ENCODE measurements at regions not wholly inside any gene's neighbourhood (a gene's known extent, or its start where the extent isn't known, plus 50 kb on each side); places are given as distances from the start of the nearest gene placed in this dataset.

DNA sequence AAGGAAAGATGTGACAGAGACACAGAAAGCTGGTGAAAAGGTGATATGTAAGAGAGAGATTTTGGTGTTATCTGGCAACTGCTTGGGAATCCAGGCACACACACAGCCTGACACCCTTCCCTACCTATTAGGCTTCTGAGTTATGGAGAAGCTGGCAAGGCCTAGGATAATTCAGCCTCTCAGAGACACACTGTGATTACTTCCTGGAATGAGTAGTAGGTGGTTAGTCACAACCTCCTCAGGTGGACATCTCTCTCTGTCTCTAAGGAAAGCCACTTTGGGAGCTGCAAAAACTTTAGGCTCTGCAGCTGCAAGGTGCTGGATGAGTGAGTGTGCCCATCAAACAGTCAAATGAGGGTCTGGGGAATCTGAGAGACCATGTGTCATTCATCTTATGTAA, 201.9 kb downstream of the PDCD6IP start:
- POLR2A ChIA-PET, result no interaction called here

DNA sequence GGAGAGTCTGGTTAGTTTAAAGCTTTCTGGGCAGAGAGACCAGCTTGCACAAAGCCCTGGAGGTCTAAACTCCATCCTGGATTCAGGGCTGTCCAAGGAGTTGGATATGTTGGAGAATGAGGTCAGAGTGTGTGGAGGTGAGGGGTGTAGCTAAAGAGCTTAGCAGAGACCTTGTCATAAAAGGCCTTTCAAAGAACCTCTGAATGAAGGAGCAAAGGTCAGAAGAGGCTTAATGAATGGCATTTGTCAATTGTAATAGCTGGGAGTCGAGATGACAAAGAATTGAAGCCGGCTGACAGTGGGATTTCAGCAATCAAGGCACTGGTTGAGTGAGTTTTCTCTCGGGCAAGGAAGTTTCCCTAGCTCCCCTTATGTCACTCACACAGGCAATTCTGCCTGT, 202.6 kb downstream of the PDCD6IP start:
- Mint-ChIP-seq H3K36me3 (ENCODE audit: low read depth) (no peaks in the 10 kb centered on the region), H3K27ac (no peak overlapping the region), H3K9me3 (ENCODE audit: low read depth) (peaks cover 2% of the 10 kb centered on the region), H3K4me3 (no peak overlapping the region), H3K27me3 (no peaks in the 10 kb centered on the region), H3K4me1 (peaks cover 4% of the 10 kb centered on the region)
- intact Hi-C loops (cut with DNase I, micrococcal nuclease), result no loop called here
- ChIA-PET POLR2A (no interaction called here), CTCF (interaction anchor here (2.4 kb wide), 1 partner anchor 15 kb away, joined by 9 read pairs; no protein-coding TSS in a partner anchor)
- no peak for DNase-seq
- no peak for ATAC-seq

More for the DNA sequence above, 201.9 kb downstream of the PDCD6IP start:
- H3K27me3 Mint-ChIP-seq, result no peaks in the 10 kb centered on the region
- intact Hi-C loops (cut with DNase I, micrococcal nuclease), result no loop called here
- H3K27ac Mint-ChIP-seq, result no peak overlapping the region
- H3K36me3 Mint-ChIP-seq (ENCODE audit: low read depth), result no peaks in the 10 kb centered on the region
- DNase-seq (no peak), ATAC-seq (no peak)
- H3K4me1 Mint-ChIP-seq, result peaks cover 4% of the 10 kb centered on the region
- no peak overlapping the region for H3K4me3 Mint-ChIP-seq
- CTCF ChIA-PET, result no interaction called here
- peaks cover 2% of the 10 kb centered on the region for H3K9me3 Mint-ChIP-seq (ENCODE audit: low read depth)

DNA sequence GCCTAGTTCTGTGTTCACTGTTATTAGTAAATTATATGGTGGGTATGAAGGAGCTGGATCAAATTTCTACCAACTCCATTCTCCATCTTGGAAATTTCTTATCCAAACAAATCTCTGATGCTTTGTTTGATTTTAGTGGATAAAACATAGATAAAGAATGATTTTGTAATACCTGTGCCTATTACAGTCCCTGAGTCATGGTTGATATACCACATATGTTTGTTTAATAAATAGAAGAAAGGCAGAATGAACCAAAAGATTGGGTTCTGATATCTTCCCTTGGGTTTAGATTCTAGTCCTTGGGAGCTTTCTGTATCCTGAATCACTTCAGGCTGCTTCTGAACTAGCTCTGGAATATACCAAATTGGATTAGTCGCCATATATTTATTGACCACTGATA, 203.6 kb downstream of the PDCD6IP start:
- no peak overlapping the region for H3K27ac Mint-ChIP-seq
- ChIA-PET CTCF (interaction anchor here (0.7 to 2.4 kb wide), 2 partner anchors 14 to 17 kb away, joined by 3 to 9 read pairs; no protein-coding TSS in a partner anchor), POLR2A (no interaction called here)
- intact Hi-C loops (cut with DNase I, micrococcal nuclease), result no loop called here
- H3K27me3 Mint-ChIP-seq, result no peaks in the 10 kb centered on the region
- H3K9me3 Mint-ChIP-seq (ENCODE audit: low read depth), result no peaks in the 10 kb centered on the region
- ATAC-seq (no peak), DNase-seq (no peak)
- peaks cover 4% of the 10 kb centered on the region for H3K4me1 Mint-ChIP-seq
- no peaks in the 10 kb centered on the region for H3K36me3 Mint-ChIP-seq (ENCODE audit: low read depth)
- no peak overlapping the region for H3K4me3 Mint-ChIP-seq

DNA sequence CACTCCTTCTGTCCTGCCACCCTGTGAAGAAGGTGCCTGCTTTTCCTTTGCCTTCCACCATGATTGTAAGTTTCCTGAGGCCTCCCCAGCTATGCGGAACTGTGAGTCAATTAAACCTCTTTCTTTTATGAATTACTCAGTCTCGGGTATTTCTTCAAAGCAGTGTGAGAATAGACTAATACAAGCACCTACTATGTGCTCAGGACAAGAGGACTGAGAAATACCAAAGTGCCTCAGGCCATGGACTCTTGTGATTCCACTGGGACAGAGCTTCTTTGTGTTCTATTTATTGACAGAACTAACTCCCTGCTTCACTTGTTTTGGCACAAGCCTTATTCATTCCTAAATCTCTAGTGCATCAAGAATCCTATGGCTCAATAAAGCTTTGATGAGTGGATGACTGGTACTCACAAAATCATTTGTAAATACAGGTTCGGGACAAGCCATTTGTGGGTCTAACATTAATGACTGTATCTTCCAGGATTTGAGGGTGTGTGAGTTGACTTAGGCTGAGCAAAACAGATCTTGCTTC, 204.2 kb downstream of the PDCD6IP start:
- Mint-ChIP-seq H3K36me3 (ENCODE audit: low read depth) (no peaks in the 10 kb centered on the region), H3K4me1 (peaks cover 4% of the 10 kb centered on the region), H3K9me3 (ENCODE audit: low read depth) (no peaks in the 10 kb centered on the region), H3K27ac (no peak overlapping the region), H3K27me3 (no peaks in the 10 kb centered on the region), H3K4me3 (no peak overlapping the region)
- DNase-seq (no peak), ATAC-seq (no peak)
- intact Hi-C loops (cut with DNase I, micrococcal nuclease), result no loop called here
- CTCF ChIA-PET, result interaction anchor here (2.4 kb wide), 1 partner anchor 14 kb away, joined by 9 read pairs; no protein-coding TSS in a partner anchor
- POLR2A ChIA-PET, result no interaction called here

DNA sequence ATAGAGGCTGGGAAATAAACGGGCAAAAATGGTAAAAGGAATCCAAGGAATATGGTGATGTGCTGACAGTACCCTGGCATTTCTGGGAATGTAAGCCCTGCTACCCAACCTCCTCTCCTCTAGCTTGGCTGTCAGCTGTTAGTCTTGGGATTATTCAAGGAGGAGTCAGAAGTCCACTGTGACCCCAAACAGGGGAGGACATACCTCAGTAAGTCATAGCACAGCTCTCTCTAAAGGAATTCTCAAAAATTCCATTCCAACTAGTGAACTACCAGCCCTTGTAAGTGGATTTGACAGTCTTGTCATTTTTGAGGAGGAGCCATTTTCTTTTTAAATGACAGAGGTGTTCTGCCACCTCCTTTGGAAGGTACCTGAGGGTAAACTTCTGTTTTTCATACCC, 207.5 kb downstream of the PDCD6IP start:
- no peak overlapping the region for H3K27ac Mint-ChIP-seq
- CTCF ChIA-PET, result no interaction called here
- H3K36me3 Mint-ChIP-seq (ENCODE audit: low read depth), result no peaks in the 10 kb centered on the region
- ATAC-seq (no peak), DNase-seq (no peak)
- H3K4me1 Mint-ChIP-seq, result peaks cover 2% of the 10 kb centered on the region
- intact Hi-C loops (cut with DNase I, micrococcal nuclease), result no loop called here
- no peaks in the 10 kb centered on the region for H3K9me3 Mint-ChIP-seq (ENCODE audit: low read depth)
- POLR2A ChIA-PET, result no interaction called here
- H3K4me3 Mint-ChIP-seq, result no peak overlapping the region
- H3K27me3 Mint-ChIP-seq, result no peaks in the 10 kb centered on the region

DNA sequence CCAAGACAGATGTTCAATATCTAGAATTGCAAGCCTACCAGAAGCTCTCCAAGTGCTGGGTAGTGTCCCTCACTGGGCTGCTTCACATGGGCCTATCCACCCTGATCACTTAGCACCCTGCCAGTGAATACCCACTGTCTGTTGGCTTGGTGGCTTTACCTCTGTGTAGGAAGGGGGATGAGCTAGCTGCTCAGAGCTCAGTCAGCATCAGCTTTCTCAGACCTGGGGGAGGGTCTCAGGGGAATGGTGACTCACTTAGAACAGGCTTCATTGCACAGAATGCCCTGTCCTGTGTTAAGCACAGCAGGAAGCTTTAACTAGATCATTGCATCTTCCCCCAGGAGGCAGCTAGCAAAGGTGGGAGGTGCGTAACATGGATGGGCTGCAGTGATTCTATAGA, 209.8 kb downstream of the PDCD6IP start:
- H3K4me3 Mint-ChIP-seq, result no peak overlapping the region
- CTCF ChIA-PET, result interaction anchor here (1.2 to 1.5 kb wide), 2 partner anchors 10 to 23 kb away, joined by 3 to 5 read pairs; no protein-coding TSS in a partner anchor
- intact Hi-C loops (cut with DNase I, micrococcal nuclease), result no loop called here
- POLR2A ChIA-PET, result no interaction called here
- no peaks in the 10 kb centered on the region for H3K36me3 Mint-ChIP-seq (ENCODE audit: low read depth)
- peaks cover 2% of the 10 kb centered on the region for H3K4me1 Mint-ChIP-seq
- no peak overlapping the region for H3K27ac Mint-ChIP-seq
- H3K9me3 Mint-ChIP-seq (ENCODE audit: low read depth), result no peaks in the 10 kb centered on the region
- no peaks in the 10 kb centered on the region for H3K27me3 Mint-ChIP-seq
- DNase-seq (no peak), ATAC-seq (no peak)

DNA sequence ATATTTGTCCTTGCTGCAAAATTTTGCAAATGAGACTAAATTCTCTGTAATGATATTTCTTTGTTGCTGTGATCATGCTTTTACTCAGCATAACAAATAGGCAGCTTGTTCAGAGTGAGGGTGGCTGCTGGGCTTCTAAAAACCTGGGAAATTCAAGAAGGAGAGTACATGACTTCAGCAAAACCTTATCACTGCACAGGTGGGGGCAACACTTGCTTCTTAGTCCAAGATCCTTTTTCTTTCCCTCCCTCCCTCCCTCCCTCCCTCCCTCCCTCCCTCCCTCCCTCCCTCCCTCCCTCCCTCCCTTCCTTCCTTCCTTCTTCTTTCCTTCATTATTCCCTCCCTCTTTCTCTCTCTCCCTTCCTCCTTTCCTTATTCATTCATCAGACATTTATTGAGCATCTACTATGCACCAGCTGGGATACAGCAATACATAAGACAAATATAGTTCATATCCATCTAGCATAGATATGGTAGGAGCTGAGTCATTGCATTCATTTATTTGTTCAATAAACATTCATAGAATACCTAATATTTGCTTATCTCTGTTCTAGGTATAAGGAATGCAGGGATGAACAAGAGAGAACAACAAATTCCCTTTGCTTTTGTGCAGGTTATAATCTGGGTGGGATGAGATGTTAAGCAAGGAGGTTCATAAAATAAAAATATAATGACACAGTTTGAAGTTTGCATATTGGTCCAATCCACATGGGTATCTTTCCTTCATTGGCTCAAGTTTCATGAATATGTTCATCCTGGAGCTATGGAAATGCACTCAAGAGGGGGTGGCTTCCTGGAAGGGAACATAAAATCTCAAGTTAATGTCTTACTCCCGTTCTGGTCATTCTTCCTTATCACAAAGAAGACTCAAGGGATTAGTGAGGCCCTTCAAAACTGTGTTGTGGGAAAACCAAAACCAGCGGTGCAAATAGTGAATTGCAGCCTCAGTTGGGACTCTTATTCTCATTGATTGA, 210.7 kb downstream of the PDCD6IP start:
- Mint-ChIP-seq H3K4me3 (no peak overlapping the region), H3K9me3 (ENCODE audit: low read depth) (no peaks in the 10 kb centered on the region)
- POLR2A ChIA-PET, result no interaction called here

DNA sequence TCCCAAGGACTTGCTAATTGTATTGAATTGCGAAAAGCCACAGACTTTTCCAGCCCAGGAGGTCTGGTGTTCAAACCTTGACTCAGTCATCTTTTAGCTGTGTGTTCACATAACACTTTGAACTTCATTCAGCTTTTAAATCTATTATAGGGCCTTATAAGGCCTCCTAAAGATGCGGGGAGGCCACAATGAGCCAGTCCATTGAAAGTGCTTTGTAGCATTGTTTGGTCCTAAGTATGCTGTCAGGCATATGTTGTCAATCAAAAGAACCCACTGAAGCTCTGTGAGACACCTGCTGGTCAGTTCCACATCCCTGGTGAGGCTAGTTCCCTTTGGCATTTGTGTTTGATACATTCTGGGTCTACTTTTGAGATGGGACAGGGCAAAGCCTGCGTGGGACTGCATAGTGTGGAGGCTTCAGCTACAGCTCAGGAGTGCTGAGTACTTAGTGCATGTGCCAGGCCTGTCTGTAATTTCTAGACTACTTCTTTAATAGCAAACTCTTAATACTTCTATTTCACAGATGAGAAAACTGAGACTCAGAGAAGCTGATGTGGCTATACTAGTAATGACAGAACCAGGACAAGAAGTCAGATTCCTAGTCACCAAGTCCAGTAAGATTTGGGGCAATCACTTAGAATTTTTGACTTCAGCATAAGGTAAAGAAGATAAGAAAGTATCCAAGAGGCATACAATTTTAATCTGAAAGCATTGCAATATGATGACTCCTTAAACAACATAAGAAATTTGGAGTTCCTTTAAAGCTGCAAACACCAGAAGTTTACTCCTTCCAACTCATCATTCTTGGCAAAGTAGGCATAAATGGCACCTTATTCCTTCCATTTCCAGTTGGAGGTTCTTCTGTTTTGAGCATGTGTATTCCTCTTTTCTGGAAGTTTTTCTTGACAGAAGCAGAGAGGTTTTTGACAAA, 213.0 kb downstream of the PDCD6IP start:
- H3K36me3 Mint-ChIP-seq (ENCODE audit: low read depth), result no peaks in the 10 kb centered on the region
- H3K27ac Mint-ChIP-seq, result no peak overlapping the region

More for the DNA sequence above, 210.7 kb downstream of the PDCD6IP start:
- Mint-ChIP-seq H3K27ac (no peak overlapping the region), H3K4me1 (no peaks in the 10 kb centered on the region), H3K36me3 (ENCODE audit: low read depth) (no peaks in the 10 kb centered on the region), H3K27me3 (no peaks in the 10 kb centered on the region)
- intact Hi-C loops (cut with DNase I, micrococcal nuclease), result no loop called here
- ATAC-seq, result no peak
- no peak for DNase-seq
- CTCF ChIA-PET, result interaction anchor here (1.2 to 1.3 kb wide), 2 partner anchors 24 to 125 kb away, joined by 3 to 6 read pairs; no protein-coding TSS in a partner anchor

DNA sequence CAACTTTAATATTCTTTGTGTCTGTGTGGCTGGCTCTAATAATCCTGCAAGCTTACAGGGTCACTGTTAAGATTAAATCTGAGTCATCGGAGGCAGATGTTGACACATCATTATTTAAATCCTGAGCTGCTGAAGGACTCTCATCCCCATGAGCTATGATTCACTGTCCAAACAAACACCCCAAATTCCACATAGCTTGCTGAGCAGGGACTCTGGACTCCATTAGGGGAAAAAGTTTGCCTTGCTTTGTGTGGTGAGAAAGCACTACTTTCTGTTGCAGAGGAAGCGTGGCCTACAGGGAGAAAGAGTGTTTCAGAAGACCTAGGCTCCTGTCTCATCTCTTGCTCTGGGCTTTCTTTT, 213.7 kb downstream of the PDCD6IP start:
- Mint-ChIP-seq H3K27ac (no peak overlapping the region), H3K36me3 (ENCODE audit: low read depth) (no peaks in the 10 kb centered on the region), H3K27me3 (no peaks in the 10 kb centered on the region), H3K9me3 (ENCODE audit: low read depth) (no peaks in the 10 kb centered on the region), H3K4me1 (peaks cover 8% of the 10 kb centered on the region), H3K4me3 (no peak overlapping the region)
- intact Hi-C loops (cut with DNase I, micrococcal nuclease), result loop anchor here in 1 of 2 experiments (10.0 kb wide), 1 partner anchor 127 kb away; no protein-coding TSS in a partner anchor
- DNase-seq (no peak), ATAC-seq (no peak)
- ChIA-PET POLR2A (no interaction called here), CTCF (interaction anchor here (0.6 to 1.5 kb wide), 4 partner anchors 20 to 129 kb away, joined by 3 to 4 read pairs (median 3); no protein-coding TSS in a partner anchor)

More for the DNA sequence above, 213.0 kb downstream of the PDCD6IP start:
- Mint-ChIP-seq H3K4me3 (no peak overlapping the region), H3K4me1 (peaks cover 3% of the 10 kb centered on the region), H3K27me3 (no peaks in the 10 kb centered on the region), H3K9me3 (ENCODE audit: low read depth) (no peaks in the 10 kb centered on the region)
- CTCF ChIA-PET, result interaction anchor here (0.6 to 1.2 kb wide), 4 partner anchors 21 to 338 kb away, joined by 3 to 4 read pairs (median 3); no protein-coding TSS in a partner anchor
- POLR2A ChIA-PET, result no interaction called here
- intact Hi-C loops (cut with DNase I, micrococcal nuclease), result loop anchor here in 1 of 2 experiments (10.0 kb wide), 1 partner anchor 127 kb away; no protein-coding TSS in a partner anchor
- no peak for ATAC-seq
- DNase-seq, result no peak

DNA sequence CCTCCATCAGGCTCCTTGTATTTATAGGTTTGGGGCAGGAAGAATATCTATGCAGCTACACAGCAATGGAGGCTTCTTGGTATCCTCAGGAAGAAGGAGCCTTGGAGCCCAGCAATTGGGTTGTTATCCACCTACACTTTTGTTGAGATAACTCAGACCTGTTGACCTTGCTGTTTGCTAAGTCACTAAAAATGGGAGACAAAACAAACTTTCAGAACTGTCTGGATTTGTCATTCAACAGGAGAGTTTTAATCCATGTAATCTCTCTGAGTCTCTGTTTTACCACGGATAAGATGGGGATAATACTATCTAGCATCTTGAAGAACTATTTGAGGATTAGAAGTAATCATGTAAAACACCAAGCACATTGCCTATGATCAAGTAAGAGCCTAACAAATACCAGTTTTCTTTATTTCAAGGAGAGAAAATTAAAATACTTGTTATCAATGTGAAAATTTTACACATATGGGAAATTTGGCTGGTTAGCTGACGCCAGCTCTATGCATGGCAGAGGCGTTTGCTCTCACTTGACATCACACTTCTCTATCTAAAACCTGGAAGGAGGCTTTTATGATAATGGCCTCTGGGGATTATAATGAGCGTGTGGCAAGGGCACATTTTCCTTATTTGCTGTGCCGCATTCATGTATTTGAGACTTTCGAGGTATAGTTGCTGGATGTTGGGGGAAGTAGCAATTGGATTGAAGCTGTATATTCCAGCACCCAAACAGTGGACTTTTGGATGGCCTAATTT, 215.6 kb downstream of the PDCD6IP start:
- ATAC-seq, result no peak
- no peak for DNase-seq
- H3K27me3 Mint-ChIP-seq, result no peaks in the 10 kb centered on the region
- H3K4me3 Mint-ChIP-seq, result no peak overlapping the region
- intact Hi-C loops (cut with DNase I, micrococcal nuclease), result loop anchor here (2.0 to 10.0 kb wide), 2 partner anchors 129 to 131 kb away; no protein-coding TSS in a partner anchor
- ChIA-PET POLR2A (no interaction called here), CTCF (no interaction called here)
- H3K4me1 Mint-ChIP-seq, result peaks cover 21% of the 10 kb centered on the region
- H3K27ac Mint-ChIP-seq, result no peak overlapping the region
- H3K36me3 Mint-ChIP-seq (ENCODE audit: low read depth), result no peaks in the 10 kb centered on the region
- H3K9me3 Mint-ChIP-seq (ENCODE audit: low read depth), result no peaks in the 10 kb centered on the region
